OCI-LY1 (cell line): ENCODE measurements at regions not wholly inside any gene's neighbourhood (a gene's known extent, or its start where the extent isn't known, plus 50 kb on each side); places are given as distances from the start of the nearest gene placed in this dataset.

Source experiments
- CTCF ChIP-seq: fragments of 200-600 bp; sonication (generic), shearing (Covaris generic); IDR thresholded peaks from 2 replicates; pipeline ENCODE4 v1.5.1; 2017; ENCODE audit warnings: mild to moderate bottlenecking, antibody characterized with exemption, low read length, moderate library complexity, mixed read lengths
- EZH2 ChIP-seq: fragments of 200-600 bp; sonication (generic), shearing (Covaris generic); IDR thresholded peaks from 2 replicates; pipeline ENCODE4 v1.8.0; 2017; ENCODE audit warnings: borderline replicate concordance, mixed run types, mild to moderate bottlenecking, antibody characterized with exemption, low read length, moderate library complexity, mixed read lengths

GRCh38 chr10:84606428-84606827 is 278.0 kb downstream of the CCSER2 start:
- TF ChIP-seq CTCF (no peak), EZH2 (no peak)
